Smooth muscle cell (in vitro differentiated cells): ENCODE measurements at regions not wholly inside any gene's neighbourhood (a gene's known extent, or its start where the extent isn't known, plus 50 kb on each side); places are given as distances from the start of the nearest gene placed in this dataset.

Source experiments
- DNase-seq: peaks from one replicate; lab custom pipeline; 2025; ENCODE audit not compliant: unreplicated experiment; lab: John Stamatoyannopoulos, UW
- H2AFZ ChIP-seq: fragments of 200-600 bp; sonication (generic); 2 replicates; pipeline ENCODE4 v1.6.0; 2016; ENCODE audit warnings: antibody characterized with exemption, low read depth, mild to moderate bottlenecking
- H3F3A ChIP-seq: fragments of 200-600 bp; sonication (generic); 2 replicates; pipeline ENCODE4 v1.6.0; 2017; ENCODE audit warnings: antibody characterized with exemption, low read depth
- H3K27ac ChIP-seq: fragments of 200-600 bp; sonication (generic); 2 replicates; pipeline ENCODE4 v1.5.1; 2016; ENCODE audit warnings: low read depth, mild to moderate bottlenecking
- H3K27me3 ChIP-seq: fragments of 200-600 bp; sonication (generic); 2 replicates; pipeline ENCODE4 v1.6.1; 2016; ENCODE audit warnings: low read depth, mild to moderate bottlenecking
- H3K36me3 ChIP-seq: fragments of 200-600 bp; sonication (generic); 2 replicates; pipeline ENCODE4 v1.5.1; 2016; ENCODE audit warnings: low read depth
- H3K4me1 ChIP-seq: fragments of 200-600 bp; sonication (generic); 2 replicates; pipeline ENCODE4 v1.5.1; 2016; ENCODE audit warnings: low read depth
- H3K4me2 ChIP-seq: fragments of 200-600 bp; sonication (generic); 2 replicates; pipeline ENCODE4 v1.6.0; 2016; ENCODE audit warnings: mild to moderate bottlenecking
- H3K4me3 ChIP-seq: fragments of 200-600 bp; sonication (generic); 2 replicates; pipeline ENCODE4 v1.5.1; 2016; ENCODE audit warnings: mild to moderate bottlenecking
- H3K79me2 ChIP-seq: fragments of 200-600 bp; sonication (generic); 2 replicates; pipeline ENCODE4 v1.6.0; 2016; ENCODE audit warnings: low read depth, mild to moderate bottlenecking
- H3K9ac ChIP-seq: fragments of 200-600 bp; sonication (generic); 2 replicates; pipeline ENCODE4 v1.6.0; 2016; ENCODE audit warnings: low read depth
- H3K9me3 ChIP-seq: fragments of 200-600 bp; sonication (generic); replicated peaks from 2 replicates; pipeline ENCODE4 v1.5.1; 2016; ENCODE audit warnings: low read depth
- H4K20me1 ChIP-seq: fragments of 200-600 bp; sonication (generic); 2 replicates; pipeline ENCODE4 v1.6.0; 2016; ENCODE audit warnings: low read depth
- WGBS: methylation state at CpG from one replicate; pipeline ENCODE4 v1.1.7; 2016; ENCODE audit warnings: low lambda C conversion rate; 5-methylcytosine and 5-hydroxymethylcytosine counted together
- TF ChIP-seq, protein P1 (sequence below): fragments of 200-600 bp; sonication (generic); IDR thresholded peaks from 2 replicates; pipeline ENCODE4 v1.5.1; 2017; ENCODE audit warnings: borderline replicate concordance, mild to moderate bottlenecking, antibody characterized with exemption; ENCODE audit not compliant: insufficient read depth, poor library complexity, severe bottlenecking

DNA sequence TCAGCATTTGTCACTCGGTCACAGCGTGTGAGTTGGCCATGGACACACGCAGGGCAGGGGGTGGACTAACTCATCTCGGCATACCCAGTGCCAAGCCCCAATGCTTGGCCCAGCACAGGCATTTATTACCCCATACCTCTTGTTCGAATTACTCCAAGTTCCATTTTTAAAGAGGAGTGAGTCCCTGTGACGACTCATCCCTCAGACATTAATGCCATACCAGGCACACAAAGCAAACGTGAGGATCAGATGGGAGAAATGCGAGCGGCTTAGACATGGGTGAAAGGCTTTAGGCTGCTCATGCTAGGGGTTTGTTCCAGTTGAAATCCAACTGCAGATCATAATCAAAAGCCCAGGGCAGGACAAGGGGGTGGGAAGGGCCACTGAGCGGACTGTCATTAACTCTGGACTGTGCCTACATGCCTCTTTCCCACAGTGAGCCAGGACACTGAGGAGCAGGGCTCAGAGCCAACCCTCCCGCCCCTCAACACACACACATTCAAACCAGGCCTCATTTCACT lies 118.5 kb upstream of the NGF start:
- Histone ChIP-seq H3K4me2 (no peak overlapping the region), H3F3A (no peaks in the 10 kb centered on the region), H4K20me1 (no peaks in the 10 kb centered on the region), H3K79me2 (no peaks in the 10 kb centered on the region), H3K4me3 (no peak overlapping the region), H3K27me3 (no peaks in the 10 kb centered on the region), H3K4me1 (no peaks in the 10 kb centered on the region), H3K27ac (no peak overlapping the region), H2AFZ (peak overlapping the region; percentile 54), H3K9me3 (no peaks in the 10 kb centered on the region), H3K9ac (no peak overlapping the region), H3K36me3 (no peaks in the 10 kb centered on the region)
- 64% methylated on average over 11 of the region's 11 CpGs for WGBS
- TF ChIP-seq, protein P1, sequence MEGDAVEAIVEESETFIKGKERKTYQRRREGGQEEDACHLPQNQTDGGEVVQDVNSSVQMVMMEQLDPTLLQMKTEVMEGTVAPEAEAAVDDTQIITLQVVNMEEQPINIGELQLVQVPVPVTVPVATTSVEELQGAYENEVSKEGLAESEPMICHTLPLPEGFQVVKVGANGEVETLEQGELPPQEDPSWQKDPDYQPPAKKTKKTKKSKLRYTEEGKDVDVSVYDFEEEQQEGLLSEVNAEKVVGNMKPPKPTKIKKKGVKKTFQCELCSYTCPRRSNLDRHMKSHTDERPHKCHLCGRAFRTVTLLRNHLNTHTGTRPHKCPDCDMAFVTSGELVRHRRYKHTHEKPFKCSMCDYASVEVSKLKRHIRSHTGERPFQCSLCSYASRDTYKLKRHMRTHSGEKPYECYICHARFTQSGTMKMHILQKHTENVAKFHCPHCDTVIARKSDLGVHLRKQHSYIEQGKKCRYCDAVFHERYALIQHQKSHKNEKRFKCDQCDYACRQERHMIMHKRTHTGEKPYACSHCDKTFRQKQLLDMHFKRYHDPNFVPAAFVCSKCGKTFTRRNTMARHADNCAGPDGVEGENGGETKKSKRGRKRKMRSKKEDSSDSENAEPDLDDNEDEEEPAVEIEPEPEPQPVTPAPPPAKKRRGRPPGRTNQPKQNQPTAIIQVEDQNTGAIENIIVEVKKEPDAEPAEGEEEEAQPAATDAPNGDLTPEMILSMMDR: no peak
- no peak for DNase-seq

DNA sequence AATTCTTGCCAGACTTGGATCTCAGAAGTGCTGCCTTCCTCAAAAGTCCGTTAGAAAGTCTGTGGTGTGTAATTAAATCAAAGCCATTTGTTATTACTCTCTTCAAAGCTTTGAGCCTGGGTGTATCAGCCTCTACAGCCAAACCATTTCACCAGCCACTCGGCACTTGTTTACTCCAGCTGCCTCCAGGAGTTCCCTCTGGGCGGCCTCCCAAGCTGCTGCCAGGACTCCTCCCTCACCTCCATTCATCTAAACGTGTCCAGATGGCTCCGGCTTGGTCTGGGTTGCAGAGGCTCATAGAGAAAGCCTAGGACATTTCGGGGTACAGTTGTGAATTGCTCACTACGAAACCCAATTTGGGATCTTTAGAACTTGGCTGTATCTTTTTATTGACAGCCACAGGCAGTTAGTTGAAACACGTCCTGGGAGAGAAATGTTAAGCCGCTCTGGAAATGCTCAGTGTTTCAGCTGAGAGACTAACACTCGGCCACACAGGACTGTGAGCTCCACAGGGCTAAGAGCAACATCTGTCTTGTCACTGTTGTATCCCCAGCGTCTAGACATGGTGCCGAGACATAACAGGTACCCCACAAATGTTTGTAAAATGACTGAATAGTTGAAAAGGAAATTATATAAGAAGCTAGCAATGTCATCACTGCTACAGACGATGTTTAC lies 116.9 kb upstream of the NGF start:
- Histone ChIP-seq H2AFZ (no peak overlapping the region), H3K36me3 (no peaks in the 10 kb centered on the region), H3K9me3 (no peaks in the 10 kb centered on the region), H3K27me3 (no peaks in the 10 kb centered on the region), H3K4me2 (no peak overlapping the region), H3K27ac (no peak overlapping the region), H3K4me3 (no peak overlapping the region), H3K9ac (no peak overlapping the region), H3K79me2 (no peaks in the 10 kb centered on the region), H3K4me1 (no peaks in the 10 kb centered on the region), H4K20me1 (no peaks in the 10 kb centered on the region), H3F3A (no peaks in the 10 kb centered on the region)
- TF ChIP-seq, protein P1: no peak
- no peak for DNase-seq
- 52% methylated on average over 13 of the region's 13 CpGs for WGBS

DNA sequence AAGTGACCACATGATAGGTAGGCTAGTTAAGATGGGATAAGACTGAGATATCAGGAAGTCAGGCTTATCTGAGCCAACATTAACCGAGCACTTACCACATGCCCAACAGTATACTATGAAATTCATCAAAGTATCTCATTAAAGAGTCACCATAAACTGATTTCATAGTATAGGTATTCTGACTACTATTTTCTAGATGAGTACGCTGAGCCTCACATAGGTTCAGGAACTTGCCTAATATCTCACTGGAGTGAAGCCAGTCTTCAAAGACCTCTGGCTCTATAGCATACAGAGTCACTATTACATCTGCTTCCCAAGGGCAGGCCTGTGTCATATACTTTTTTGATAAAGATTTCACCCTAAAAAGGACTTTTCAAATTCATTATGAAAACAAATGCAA lies 115.6 kb upstream of the NGF start:
- no peaks in the 10 kb centered on the region for H4K20me1 ChIP-seq
- H3K79me2 ChIP-seq: no peaks in the 10 kb centered on the region
- TF ChIP-seq, protein P1: no peak
- no peaks in the 10 kb centered on the region for H3K36me3 ChIP-seq
- H3K9ac ChIP-seq: no peak overlapping the region
- H3K27ac ChIP-seq: no peak overlapping the region
- H3K27me3 ChIP-seq: no peaks in the 10 kb centered on the region
- no peaks in the 10 kb centered on the region for H3K9me3 ChIP-seq
- WGBS: 87% methylated on average over 2 of the region's 2 CpGs
- no peak overlapping the region for H3K4me3 ChIP-seq
- no peak for DNase-seq
- no peaks in the 10 kb centered on the region for H3K4me1 ChIP-seq
- H3F3A ChIP-seq: no peaks in the 10 kb centered on the region
- H3K4me2 ChIP-seq: no peak overlapping the region
- H2AFZ ChIP-seq: no peak overlapping the region
